ENCODE measurements at regions not wholly inside any gene's neighbourhood (a gene's known extent, or its start where the extent isn't known, plus 50 kb on each side); places are given as distances from the start of the nearest gene placed in this dataset.

DNA sequence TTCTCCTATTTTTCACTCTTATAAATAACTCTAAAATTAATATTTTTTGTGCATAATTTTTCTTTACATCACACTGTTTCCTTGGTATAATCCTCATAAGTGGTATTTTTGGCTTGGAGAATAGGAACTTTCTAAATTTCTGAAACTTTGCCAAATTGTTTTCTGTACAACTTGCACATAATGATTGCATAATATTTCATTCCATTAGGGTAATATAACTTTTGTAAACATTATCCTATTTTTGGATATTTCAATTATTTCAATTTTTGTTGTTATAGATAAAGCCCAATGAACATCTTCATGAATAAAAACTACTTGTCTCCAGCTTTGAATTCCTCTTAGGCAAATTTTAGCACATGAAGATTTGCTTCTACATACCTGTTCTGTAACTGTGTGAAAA, 135.9 kb downstream of the ELAPOR2 start:
- Histone ChIP-seq H3K4me3 (ENCODE audit: low read length, poor library complexity, severe bottlenecking) (no peak overlapping the region), H4K20me1 (ENCODE audit: insufficient read depth, low read length, poor library complexity, severe bottlenecking) (no peaks in the 10 kb centered on the region), H3K9me3 (ENCODE audit: insufficient read depth, low read depth, low read length) (no peaks in the 10 kb centered on the region), H3K4me2 (ENCODE audit: low read depth, low read length, poor library complexity, severe bottlenecking) (no peak overlapping the region), H3K79me2 (ENCODE audit: insufficient read depth, low read length) (no peaks in the 10 kb centered on the region), H3K36me3 (ENCODE audit: insufficient read depth, low read length) (no peaks in the 10 kb centered on the region), H3F3A (ENCODE audit: low read depth) (no peaks in the 10 kb centered on the region), H3K4me1 (ENCODE audit: insufficient read depth, low read length, poor library complexity, severe bottlenecking) (no peaks in the 10 kb centered on the region), H3K9me2 (replicated peaks; ENCODE audit: low read depth, low read length) (no peaks in the 10 kb centered on the region), H2AFZ (ENCODE audit: low read length) (no peak overlapping the region), H3K9ac (ENCODE audit: low read depth, low read length, poor library complexity, severe bottlenecking) (no peak overlapping the region), H3K27me3 (ENCODE audit: insufficient read depth, low read length, poor library complexity, severe bottlenecking) (no peaks in the 10 kb centered on the region)
- TF ChIP-seq EZH2phosphoT487 (IDR thresholded peaks at IDR 0.05; ENCODE audit: borderline replicate concordance): no peak
- TF ChIP-seq, protein P1, sequence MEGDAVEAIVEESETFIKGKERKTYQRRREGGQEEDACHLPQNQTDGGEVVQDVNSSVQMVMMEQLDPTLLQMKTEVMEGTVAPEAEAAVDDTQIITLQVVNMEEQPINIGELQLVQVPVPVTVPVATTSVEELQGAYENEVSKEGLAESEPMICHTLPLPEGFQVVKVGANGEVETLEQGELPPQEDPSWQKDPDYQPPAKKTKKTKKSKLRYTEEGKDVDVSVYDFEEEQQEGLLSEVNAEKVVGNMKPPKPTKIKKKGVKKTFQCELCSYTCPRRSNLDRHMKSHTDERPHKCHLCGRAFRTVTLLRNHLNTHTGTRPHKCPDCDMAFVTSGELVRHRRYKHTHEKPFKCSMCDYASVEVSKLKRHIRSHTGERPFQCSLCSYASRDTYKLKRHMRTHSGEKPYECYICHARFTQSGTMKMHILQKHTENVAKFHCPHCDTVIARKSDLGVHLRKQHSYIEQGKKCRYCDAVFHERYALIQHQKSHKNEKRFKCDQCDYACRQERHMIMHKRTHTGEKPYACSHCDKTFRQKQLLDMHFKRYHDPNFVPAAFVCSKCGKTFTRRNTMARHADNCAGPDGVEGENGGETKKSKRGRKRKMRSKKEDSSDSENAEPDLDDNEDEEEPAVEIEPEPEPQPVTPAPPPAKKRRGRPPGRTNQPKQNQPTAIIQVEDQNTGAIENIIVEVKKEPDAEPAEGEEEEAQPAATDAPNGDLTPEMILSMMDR (conservative IDR thresholded peaks at IDR 0.05; ENCODE audit: low read length): no peak

DNA sequence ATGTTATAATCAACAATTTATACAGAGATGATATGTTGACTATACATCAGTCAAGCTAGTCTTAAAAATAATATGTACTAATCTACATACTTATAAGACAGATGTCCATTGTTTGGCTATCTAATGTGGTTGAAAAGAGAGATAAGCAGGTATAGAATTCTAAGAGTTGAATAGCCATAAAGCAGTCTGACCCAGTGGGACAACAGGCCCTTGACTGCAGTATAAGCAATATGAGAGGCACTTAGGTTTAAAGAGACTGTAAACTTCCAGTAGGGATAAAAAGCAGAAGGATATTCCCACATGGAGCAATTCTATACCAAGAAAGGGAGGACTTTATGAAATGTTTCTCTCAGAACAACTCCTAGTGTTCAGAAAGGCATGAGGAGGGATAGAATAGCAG, 139.3 kb downstream of the ELAPOR2 start:
- Histone ChIP-seq H3K9me3 (ENCODE audit: insufficient read depth, low read depth, low read length) (no peaks in the 10 kb centered on the region), H3K79me2 (ENCODE audit: insufficient read depth, low read length) (no peaks in the 10 kb centered on the region), H3K9ac (ENCODE audit: low read depth, low read length, poor library complexity, severe bottlenecking) (no peak overlapping the region), H2AFZ (ENCODE audit: low read length) (no peak overlapping the region), H3K27me3 (ENCODE audit: insufficient read depth, low read length, poor library complexity, severe bottlenecking) (no peaks in the 10 kb centered on the region), H4K20me1 (ENCODE audit: insufficient read depth, low read length, poor library complexity, severe bottlenecking) (no peaks in the 10 kb centered on the region), H3K9me2 (replicated peaks; ENCODE audit: low read depth, low read length) (no peaks in the 10 kb centered on the region), H3K4me1 (ENCODE audit: insufficient read depth, low read length, poor library complexity, severe bottlenecking) (no peaks in the 10 kb centered on the region), H3F3A (ENCODE audit: low read depth) (no peaks in the 10 kb centered on the region), H3K4me2 (ENCODE audit: low read depth, low read length, poor library complexity, severe bottlenecking) (no peak overlapping the region), H3K4me3 (ENCODE audit: low read length, poor library complexity, severe bottlenecking) (no peak overlapping the region), H3K36me3 (ENCODE audit: insufficient read depth, low read length) (no peaks in the 10 kb centered on the region)
- TF ChIP-seq, protein P1 (conservative IDR thresholded peaks at IDR 0.05; ENCODE audit: low read length): no peak
- TF ChIP-seq EZH2phosphoT487 (IDR thresholded peaks at IDR 0.05; ENCODE audit: borderline replicate concordance): no peak

DNA sequence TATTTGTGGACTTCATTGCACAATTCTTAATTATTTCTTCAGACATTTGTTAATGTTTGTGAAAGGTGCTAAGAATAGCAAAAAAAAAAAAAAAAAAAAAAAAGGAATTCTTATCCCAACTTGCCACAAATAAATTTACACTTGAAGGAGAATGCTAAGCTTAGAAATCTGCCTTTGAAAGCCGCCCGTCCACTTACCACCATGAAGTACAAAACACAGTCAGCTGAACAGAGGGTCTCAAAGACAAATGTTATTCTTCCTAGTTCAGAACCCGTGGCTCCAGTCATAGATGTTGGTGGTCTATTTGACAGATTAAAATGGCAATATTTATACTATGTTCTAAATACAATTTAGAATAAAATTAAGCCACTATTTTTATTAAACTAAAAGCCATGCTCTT, 141.2 kb downstream of the ELAPOR2 start:
- Histone ChIP-seq H3K79me2 (ENCODE audit: insufficient read depth, low read length) (no peaks in the 10 kb centered on the region), H3K4me3 (ENCODE audit: low read length, poor library complexity, severe bottlenecking) (no peak overlapping the region), H3K9me2 (replicated peaks; ENCODE audit: low read depth, low read length) (no peaks in the 10 kb centered on the region), H3K9me3 (ENCODE audit: insufficient read depth, low read depth, low read length) (no peaks in the 10 kb centered on the region), H3K4me1 (ENCODE audit: insufficient read depth, low read length, poor library complexity, severe bottlenecking) (no peaks in the 10 kb centered on the region), H3K27me3 (ENCODE audit: insufficient read depth, low read length, poor library complexity, severe bottlenecking) (no peaks in the 10 kb centered on the region), H3K4me2 (ENCODE audit: low read depth, low read length, poor library complexity, severe bottlenecking) (no peak overlapping the region), H3K36me3 (ENCODE audit: insufficient read depth, low read length) (no peaks in the 10 kb centered on the region), H3F3A (ENCODE audit: low read depth) (no peaks in the 10 kb centered on the region), H2AFZ (ENCODE audit: low read length) (no peak overlapping the region), H3K9ac (ENCODE audit: low read depth, low read length, poor library complexity, severe bottlenecking) (no peak overlapping the region), H4K20me1 (ENCODE audit: insufficient read depth, low read length, poor library complexity, severe bottlenecking) (no peaks in the 10 kb centered on the region)
- TF ChIP-seq EZH2phosphoT487 (IDR thresholded peaks at IDR 0.05; ENCODE audit: borderline replicate concordance): no peak
- TF ChIP-seq, protein P1 (conservative IDR thresholded peaks at IDR 0.05; ENCODE audit: low read length): no peak
